ENCODE measurements at regions not wholly inside any gene's neighbourhood (a gene's known extent, or its start where the extent isn't known, plus 50 kb on each side); places are given as distances from the start of the nearest gene placed in this dataset.

GRCh38 chr15:66615846-66616245 is 50.0 kb upstream of the LCTL start:
- no peak for DNase-seq (ENCODE audit: low read depth)

- DNase-seq (ENCODE audit: low read depth) = no peak
Observed at GRCh38 chr15:66617137-66618090, 51.6 kb upstream of the LCTL start.

- DNase-seq (ENCODE audit: low read depth) = peak; percentile 7
Observed at GRCh38 chr15:66619152-66619903, 53.5 kb upstream of the LCTL start.

GRCh38 chr15:66620341-66620740 is 54.5 kb upstream of the LCTL start:
- DNase-seq (ENCODE audit: low read depth) = no peak

GRCh38 chr15:66620744-66621344 is 55.0 kb upstream of the LCTL start:
- no peak for DNase-seq (ENCODE audit: low read depth)

GRCh38 chr15:66621491-66622467 is 56.0 kb upstream of the LCTL start:
- DNase-seq (ENCODE audit: low read depth) = no peak

- no peak for DNase-seq (ENCODE audit: low read depth)
Observed at GRCh38 chr15:66622591-66623022, 56.8 kb upstream of the LCTL start.

GRCh38 chr15:66623801-66624453 is 58.1 kb upstream of the LCTL start:
- no peak for DNase-seq (ENCODE audit: low read depth)

- DNase-seq (ENCODE audit: low read depth) = no peak
Observed at GRCh38 chr15:66625531-66625930, 59.7 kb upstream of the LCTL start.

GRCh38 chr15:66625974-66626373 is 60.2 kb upstream of the LCTL start:
- no peak for DNase-seq (ENCODE audit: low read depth)

GRCh38 chr15:66628976-66629723 is 63.4 kb upstream of the LCTL start:
- no peak for DNase-seq (ENCODE audit: low read depth)

- no peak for DNase-seq (ENCODE audit: low read depth)
Observed at GRCh38 chr15:66629817-66630576, 64.2 kb upstream of the LCTL start.

GRCh38 chr15:66630801-66631351 is 65.1 kb upstream of the LCTL start:
- DNase-seq (ENCODE audit: low read depth) = no peak

- no peak for DNase-seq (ENCODE audit: low read depth)
Observed at GRCh38 chr15:66631616-66632263, 65.9 kb upstream of the LCTL start.

GRCh38 chr15:66633041-66633937 is 67.5 kb upstream of the LCTL start:
- no peak for DNase-seq (ENCODE audit: low read depth)

- DNase-seq (ENCODE audit: low read depth) = no peak
Observed at GRCh38 chr15:66633938-66634250, 68.1 kb upstream of the LCTL start.

GRCh38 chr15:66634540-66634939 is 67.5 kb upstream of the SMAD6 start:
- no peak for DNase-seq (ENCODE audit: low read depth)

GRCh38 chr15:66635006-66635405 is 67.0 kb upstream of the SMAD6 start:
- no peak for DNase-seq (ENCODE audit: low read depth)

Data from stimulated activated CD8-positive, alpha-beta memory T cell treated with anti-CD3 and anti-CD28 coated beads, Interleukin-7, amount 100 ng/mL, for 24 hours (primary cell).